ENCODE measurements at regions not wholly inside any gene's neighbourhood (a gene's known extent, or its start where the extent isn't known, plus 50 kb on each side); places are given as distances from the start of the nearest gene placed in this dataset.

DNA sequence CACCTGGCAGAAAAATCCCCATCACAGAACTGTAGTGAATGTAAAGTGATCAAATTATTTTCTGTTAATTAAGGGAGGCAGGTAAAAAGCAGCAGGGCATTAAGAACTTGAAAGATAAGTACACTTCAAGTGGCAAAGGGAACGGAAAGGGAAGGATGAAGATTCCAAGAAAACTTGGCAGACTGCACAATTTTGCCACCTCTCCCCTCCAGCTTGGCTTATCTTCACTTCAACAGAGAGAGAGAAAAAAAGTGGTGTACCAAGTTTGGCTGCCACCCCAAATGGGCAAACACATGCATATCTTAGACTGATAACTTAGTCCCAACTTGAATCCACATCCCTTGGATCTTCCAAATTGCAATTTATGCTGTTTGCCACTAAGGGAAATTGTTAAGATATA lies 598.1 kb upstream of the ACTRT1 start:
- H4K20me1 ChIP-seq (ENCODE audit: control insufficient read depth, insufficient read depth): no peaks in the 10 kb centered on the region
- no TSS peak for BruUV-seq (replicated peaks)
- SMC1A ChIA-PET (ENCODE audit: uncharacterized antibody, unreplicated experiment): no interaction called here
- no peaks in the 10 kb centered on the region for H3K9me3 ChIP-seq (replicated peaks; ENCODE audit: control insufficient read depth, insufficient read depth, low read length)
- DNase-seq (ENCODE audit: low read depth, low spot score) (no peak), ATAC-seq (no peak), FAIRE-seq (no peak)
- CTCF ChIA-PET: no interaction called here
- H3K36me3 ChIP-seq (ENCODE audit: control insufficient read depth in 2 of 2, insufficient read depth in 2 of 2, low read length in 1 of 2): no peaks in the 10 kb centered on the region
- H3K27me3 ChIP-seq (replicated peaks in 1 of 2; ENCODE audit: control insufficient read depth in 2 of 2, insufficient read depth in 2 of 2, low read length in 1 of 2): no peaks in the 10 kb centered on the region
- RAD21 ChIA-PET (ENCODE audit: unreplicated experiment): no interaction called here
- POLR2A ChIA-PET: no interaction called here
- in situ Hi-C loops (cut with MboI) (no loop called here), intact Hi-C loops (cut with micrococcal nuclease; ENCODE audit: unreplicated experiment) (no loop called here)
- H3K4me1 ChIP-seq (ENCODE audit: control insufficient read depth, insufficient read depth, low read length): no peaks in the 10 kb centered on the region
- H3K4me2 ChIP-seq (ENCODE audit: control insufficient read depth, insufficient read depth): no peak overlapping the region
- TF ChIP-seq CEBPZ (IDR thresholded peaks at IDR 0.05; ENCODE audit: low read depth, low read length) (no peak), TBL1XR1 (IDR thresholded peaks at IDR 0.05; ENCODE audit: low read depth, low read length) (no peak), POU2F2 (IDR thresholded peaks at IDR 0.05; ENCODE audit: borderline replicate concordance, low read depth, low read length) (no peak), NR2C1 (IDR thresholded peaks at IDR 0.05) (no peak), BMI1 (IDR thresholded peaks at IDR 0.05; ENCODE audit: borderline replicate concordance) (no peak), BCL11A (IDR thresholded peaks at IDR 0.05; ENCODE audit: low read depth, low read length) (no peak), TCF12 (IDR thresholded peaks at IDR 0.05; ENCODE audit: low read depth, low read length) (no peak), FOXK2 (IDR thresholded peaks at IDR 0.05) (no peak), HCFC1 (IDR thresholded peaks at IDR 0.05; ENCODE audit: low read length) (no peak), YY1 (IDR thresholded peaks at IDR 0.05; ENCODE audit: low read depth, low read length) (no peak), SIX5 (IDR thresholded peaks at IDR 0.05; ENCODE audit: low read depth, low read length, severe bottlenecking) (no peak), USF1 (IDR thresholded peaks at IDR 0.05; ENCODE audit: borderline replicate concordance, extremely low read length, insufficient read depth, low read depth, low read length) (no peak), EP300 (IDR thresholded peaks at IDR 0.05; ENCODE audit: borderline replicate concordance in 1 of 2, control insufficient read depth in 1 of 2, low read depth in 2 of 2, low read length in 2 of 2) (no peak), SRF (IDR thresholded peaks at IDR 0.05; ENCODE audit: low read depth in 2 of 2, low read length in 2 of 2) (no peak)
- TF ChIP-seq, protein P1, sequence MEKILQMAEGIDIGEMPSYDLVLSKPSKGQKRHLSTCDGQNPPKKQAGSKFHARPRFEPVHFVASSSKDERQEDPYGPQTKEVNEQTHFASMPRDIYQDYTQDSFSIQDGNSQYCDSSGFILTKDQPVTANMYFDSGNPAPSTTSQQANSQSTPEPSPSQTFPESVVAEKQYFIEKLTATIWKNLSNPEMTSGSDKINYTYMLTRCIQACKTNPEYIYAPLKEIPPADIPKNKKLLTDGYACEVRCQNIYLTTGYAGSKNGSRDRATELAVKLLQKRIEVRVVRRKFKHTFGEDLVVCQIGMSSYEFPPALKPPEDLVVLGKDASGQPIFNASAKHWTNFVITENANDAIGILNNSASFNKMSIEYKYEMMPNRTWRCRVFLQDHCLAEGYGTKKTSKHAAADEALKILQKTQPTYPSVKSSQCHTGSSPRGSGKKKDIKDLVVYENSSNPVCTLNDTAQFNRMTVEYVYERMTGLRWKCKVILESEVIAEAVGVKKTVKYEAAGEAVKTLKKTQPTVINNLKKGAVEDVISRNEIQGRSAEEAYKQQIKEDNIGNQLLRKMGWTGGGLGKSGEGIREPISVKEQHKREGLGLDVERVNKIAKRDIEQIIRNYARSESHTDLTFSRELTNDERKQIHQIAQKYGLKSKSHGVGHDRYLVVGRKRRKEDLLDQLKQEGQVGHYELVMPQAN (conservative IDR thresholded peaks at IDR 0.05): no peak
- TF ChIP-seq, protein P2, sequence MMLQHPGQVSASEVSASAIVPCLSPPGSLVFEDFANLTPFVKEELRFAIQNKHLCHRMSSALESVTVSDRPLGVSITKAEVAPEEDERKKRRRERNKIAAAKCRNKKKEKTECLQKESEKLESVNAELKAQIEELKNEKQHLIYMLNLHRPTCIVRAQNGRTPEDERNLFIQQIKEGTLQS (IDR thresholded peaks at IDR 0.05; ENCODE audit: borderline replicate concordance, extremely low read depth, low read depth, low read length): no peak
- no peak overlapping the region for H3K27ac ChIP-seq (ENCODE audit: control insufficient read depth, insufficient read depth)
- H3K79me2 ChIP-seq (ENCODE audit: control insufficient read depth, insufficient read depth, low read length): no peaks in the 10 kb centered on the region
- H3K9ac ChIP-seq (ENCODE audit: control insufficient read depth, insufficient read depth, low read length): no peak overlapping the region
- H2AFZ ChIP-seq (ENCODE audit: control insufficient read depth, low read depth, low read length): no peak overlapping the region
- 0% methylated on average over 1 of the region's 1 CpG for WGBS (ENCODE audit: insufficient coverage, insufficient replicate concordance, low lambda C conversion rate, missing lambda C conversion rate)
- H3K4me3 ChIP-seq: no peak overlapping the region
